ENCODE measurements at regions not wholly inside any gene's neighbourhood (a gene's known extent, or its start where the extent isn't known, plus 50 kb on each side); places are given as distances from the start of the nearest gene placed in this dataset.

DNA sequence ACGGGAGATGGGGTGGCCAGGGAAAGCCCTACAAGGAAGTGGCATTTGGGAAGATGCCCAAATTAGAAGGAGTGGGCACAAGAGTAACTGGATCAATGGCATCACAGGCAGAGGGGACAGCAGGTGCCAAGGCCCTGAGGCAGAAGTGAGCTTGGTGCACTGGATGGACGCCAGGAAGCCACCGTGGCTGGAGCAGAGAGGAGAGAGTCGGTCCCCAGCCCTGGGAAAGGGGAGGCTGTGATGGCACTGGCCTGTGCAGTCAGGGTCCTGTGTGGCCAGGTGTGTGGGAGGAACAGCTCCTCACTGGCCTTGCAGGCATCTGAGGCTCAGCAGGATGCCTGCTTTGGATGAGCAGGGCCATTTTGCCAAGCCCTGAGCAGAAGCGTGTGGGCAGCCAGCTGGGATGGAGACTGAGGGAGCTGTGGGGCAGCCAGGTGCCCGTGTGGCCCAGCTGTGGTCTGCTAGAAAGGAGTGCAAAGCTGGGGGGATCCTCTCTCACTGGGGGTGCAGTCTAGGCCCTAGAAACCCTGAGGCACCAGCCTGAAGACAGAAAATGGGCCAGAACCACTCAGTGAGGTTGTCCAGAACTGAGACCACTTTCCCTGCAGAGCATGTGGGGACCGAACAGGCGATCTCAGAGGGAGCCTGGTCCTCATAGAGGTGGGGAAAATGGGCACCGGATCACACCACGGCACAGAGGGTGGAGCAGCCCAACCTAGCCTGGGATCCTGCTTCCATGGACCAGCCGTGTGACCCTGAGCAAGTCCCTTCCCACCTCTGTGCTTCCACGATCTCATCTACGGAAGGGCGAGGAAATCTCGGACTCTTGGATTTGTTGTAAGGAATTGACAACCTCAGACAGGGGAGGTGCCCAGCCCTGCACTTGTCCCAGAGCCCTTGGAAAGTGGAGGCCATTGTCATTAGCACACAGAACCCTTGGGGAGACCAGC is 78.6 kb upstream of the RTL6 start:
- Histone ChIP-seq H4K20me1 (ENCODE audit: insufficient read depth) (no peaks in the 10 kb centered on the region), H3K36me3 (replicated peaks in 1 of 2; ENCODE audit: control insufficient read depth in 1 of 2, insufficient read depth in 2 of 2, low read length in 1 of 2) (no peaks in the 10 kb centered on the region), H3K9me3 (no peaks in the 10 kb centered on the region), H2AFZ (ENCODE audit: low read depth) (no peak overlapping the region), H3K27ac (ENCODE audit: low read depth in 2 of 2, low read length in 1 of 2) (no peak overlapping the region), H3K79me2 (ENCODE audit: insufficient read depth) (no peaks in the 10 kb centered on the region), H3K4me2 (no peak overlapping the region), H3K9me2 (no peaks in the 10 kb centered on the region), H3K4me3 (ENCODE audit: low read depth in 2 of 2, low read length in 1 of 2) (no peak overlapping the region), H3K9ac (no peak overlapping the region), H3K4me1 (ENCODE audit: control insufficient read depth in 1 of 2, insufficient read depth in 2 of 2, low read depth in 1 of 2, low read length in 1 of 2) (peaks cover 0 to 15% of the 10 kb centered on the region in 2 experiments; a peak in 1 of 4 replicates), H3F3A (replicated peaks; ENCODE audit: insufficient read depth) (no peaks in the 10 kb centered on the region), H3K27me3 (ENCODE audit: insufficient read depth) (no peaks in the 10 kb centered on the region)
- 81% methylated on average over 11 of the region's 15 CpGs for WGBS (ENCODE audit: low lambda C conversion rate)
- POLR2A ChIA-PET, result no interaction called here
- TF ChIP-seq EZH2phosphoT487 (IDR thresholded peaks at IDR 0.05; ENCODE audit: borderline replicate concordance, low read depth) (no peak), RAD21 (IDR thresholded peaks at IDR 0.05; ENCODE audit: low read length) (no peak), MXI1 (IDR thresholded peaks at IDR 0.05; ENCODE audit: low read depth, low read length) (no peak), ELF1 (IDR thresholded peaks at IDR 0.05) (no peak), JUND (IDR thresholded peaks at IDR 0.05) (no peak), TEAD4 (IDR thresholded peaks at IDR 0.05; ENCODE audit: borderline replicate concordance, insufficient read depth) (no peak), CHD2 (IDR thresholded peaks at IDR 0.05; ENCODE audit: low read length, partially characterized antibody) (no peak), FOXM1 (IDR thresholded peaks at IDR 0.05; ENCODE audit: low read depth) (no peak), POLR2AphosphoS5 (IDR thresholded peaks at IDR 0.05; ENCODE audit: low read depth, low read length) (no peak), RCOR1 (IDR thresholded peaks at IDR 0.05; ENCODE audit: low read length) (no peak), FOXJ3 (CRISPR knock-in tag; IDR thresholded peaks at IDR 0.05) (no peak), TCF12 (IDR thresholded peaks at IDR 0.05) (no peak), FOSL2 (IDR thresholded peaks at IDR 0.05; ENCODE audit: borderline replicate concordance, low read depth) (no peak), YY1 (IDR thresholded peaks at IDR 0.05; ENCODE audit: low read depth) (no peak)
- TF ChIP-seq, protein P1, sequence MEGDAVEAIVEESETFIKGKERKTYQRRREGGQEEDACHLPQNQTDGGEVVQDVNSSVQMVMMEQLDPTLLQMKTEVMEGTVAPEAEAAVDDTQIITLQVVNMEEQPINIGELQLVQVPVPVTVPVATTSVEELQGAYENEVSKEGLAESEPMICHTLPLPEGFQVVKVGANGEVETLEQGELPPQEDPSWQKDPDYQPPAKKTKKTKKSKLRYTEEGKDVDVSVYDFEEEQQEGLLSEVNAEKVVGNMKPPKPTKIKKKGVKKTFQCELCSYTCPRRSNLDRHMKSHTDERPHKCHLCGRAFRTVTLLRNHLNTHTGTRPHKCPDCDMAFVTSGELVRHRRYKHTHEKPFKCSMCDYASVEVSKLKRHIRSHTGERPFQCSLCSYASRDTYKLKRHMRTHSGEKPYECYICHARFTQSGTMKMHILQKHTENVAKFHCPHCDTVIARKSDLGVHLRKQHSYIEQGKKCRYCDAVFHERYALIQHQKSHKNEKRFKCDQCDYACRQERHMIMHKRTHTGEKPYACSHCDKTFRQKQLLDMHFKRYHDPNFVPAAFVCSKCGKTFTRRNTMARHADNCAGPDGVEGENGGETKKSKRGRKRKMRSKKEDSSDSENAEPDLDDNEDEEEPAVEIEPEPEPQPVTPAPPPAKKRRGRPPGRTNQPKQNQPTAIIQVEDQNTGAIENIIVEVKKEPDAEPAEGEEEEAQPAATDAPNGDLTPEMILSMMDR (IDR thresholded peaks at IDR 0.05), result no peak
- TF ChIP-seq, protein P2, sequence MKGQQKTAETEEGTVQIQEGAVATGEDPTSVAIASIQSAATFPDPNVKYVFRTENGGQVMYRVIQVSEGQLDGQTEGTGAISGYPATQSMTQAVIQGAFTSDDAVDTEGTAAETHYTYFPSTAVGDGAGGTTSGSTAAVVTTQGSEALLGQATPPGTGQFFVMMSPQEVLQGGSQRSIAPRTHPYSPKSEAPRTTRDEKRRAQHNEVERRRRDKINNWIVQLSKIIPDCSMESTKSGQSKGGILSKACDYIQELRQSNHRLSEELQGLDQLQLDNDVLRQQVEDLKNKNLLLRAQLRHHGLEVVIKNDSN (IDR thresholded peaks at IDR 0.05; ENCODE audit: borderline replicate concordance, low read depth), result no peak
- TF ChIP-seq, protein P3, sequence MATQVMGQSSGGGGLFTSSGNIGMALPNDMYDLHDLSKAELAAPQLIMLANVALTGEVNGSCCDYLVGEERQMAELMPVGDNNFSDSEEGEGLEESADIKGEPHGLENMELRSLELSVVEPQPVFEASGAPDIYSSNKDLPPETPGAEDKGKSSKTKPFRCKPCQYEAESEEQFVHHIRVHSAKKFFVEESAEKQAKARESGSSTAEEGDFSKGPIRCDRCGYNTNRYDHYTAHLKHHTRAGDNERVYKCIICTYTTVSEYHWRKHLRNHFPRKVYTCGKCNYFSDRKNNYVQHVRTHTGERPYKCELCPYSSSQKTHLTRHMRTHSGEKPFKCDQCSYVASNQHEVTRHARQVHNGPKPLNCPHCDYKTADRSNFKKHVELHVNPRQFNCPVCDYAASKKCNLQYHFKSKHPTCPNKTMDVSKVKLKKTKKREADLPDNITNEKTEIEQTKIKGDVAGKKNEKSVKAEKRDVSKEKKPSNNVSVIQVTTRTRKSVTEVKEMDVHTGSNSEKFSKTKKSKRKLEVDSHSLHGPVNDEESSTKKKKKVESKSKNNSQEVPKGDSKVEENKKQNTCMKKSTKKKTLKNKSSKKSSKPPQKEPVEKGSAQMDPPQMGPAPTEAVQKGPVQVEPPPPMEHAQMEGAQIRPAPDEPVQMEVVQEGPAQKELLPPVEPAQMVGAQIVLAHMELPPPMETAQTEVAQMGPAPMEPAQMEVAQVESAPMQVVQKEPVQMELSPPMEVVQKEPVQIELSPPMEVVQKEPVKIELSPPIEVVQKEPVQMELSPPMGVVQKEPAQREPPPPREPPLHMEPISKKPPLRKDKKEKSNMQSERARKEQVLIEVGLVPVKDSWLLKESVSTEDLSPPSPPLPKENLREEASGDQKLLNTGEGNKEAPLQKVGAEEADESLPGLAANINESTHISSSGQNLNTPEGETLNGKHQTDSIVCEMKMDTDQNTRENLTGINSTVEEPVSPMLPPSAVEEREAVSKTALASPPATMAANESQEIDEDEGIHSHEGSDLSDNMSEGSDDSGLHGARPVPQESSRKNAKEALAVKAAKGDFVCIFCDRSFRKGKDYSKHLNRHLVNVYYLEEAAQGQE (IDR thresholded peaks at IDR 0.05; ENCODE audit: low read depth, low read length), result no peak
- TF ChIP-seq, protein P4, sequence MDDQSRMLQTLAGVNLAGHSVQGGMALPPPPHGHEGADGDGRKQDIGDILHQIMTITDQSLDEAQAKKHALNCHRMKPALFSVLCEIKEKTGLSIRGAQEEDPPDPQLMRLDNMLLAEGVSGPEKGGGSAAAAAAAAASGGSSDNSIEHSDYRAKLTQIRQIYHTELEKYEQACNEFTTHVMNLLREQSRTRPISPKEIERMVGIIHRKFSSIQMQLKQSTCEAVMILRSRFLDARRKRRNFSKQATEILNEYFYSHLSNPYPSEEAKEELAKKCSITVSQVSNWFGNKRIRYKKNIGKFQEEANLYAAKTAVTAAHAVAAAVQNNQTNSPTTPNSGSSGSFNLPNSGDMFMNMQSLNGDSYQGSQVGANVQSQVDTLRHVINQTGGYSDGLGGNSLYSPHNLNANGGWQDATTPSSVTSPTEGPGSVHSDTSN (IDR thresholded peaks at IDR 0.05), result no peak
- TF ChIP-seq, protein P5, sequence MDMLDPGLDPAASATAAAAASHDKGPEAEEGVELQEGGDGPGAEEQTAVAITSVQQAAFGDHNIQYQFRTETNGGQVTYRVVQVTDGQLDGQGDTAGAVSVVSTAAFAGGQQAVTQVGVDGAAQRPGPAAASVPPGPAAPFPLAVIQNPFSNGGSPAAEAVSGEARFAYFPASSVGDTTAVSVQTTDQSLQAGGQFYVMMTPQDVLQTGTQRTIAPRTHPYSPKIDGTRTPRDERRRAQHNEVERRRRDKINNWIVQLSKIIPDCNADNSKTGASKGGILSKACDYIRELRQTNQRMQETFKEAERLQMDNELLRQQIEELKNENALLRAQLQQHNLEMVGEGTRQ (IDR thresholded peaks at IDR 0.05; ENCODE audit: borderline replicate concordance, low read depth, low read length), result no peak
- no peak for DNase-seq
- CTCF ChIA-PET, result interaction anchor here (0.8 to 1.0 kb wide), 2 partner anchors 109 to 495 kb away, joined by 3 read pairs; no protein-coding TSS in a partner anchor
